Esophagus muscularis mucosa (tissue), 4 donors: ENCODE measurements at regions not wholly inside any gene's neighbourhood (a gene's known extent, or its start where the extent isn't known, plus 50 kb on each side); places are given as distances from the start of the nearest gene placed in this dataset.

Source experiments
- DNase-seq: peaks from one replicate; pipeline ENCODE4 v3.0.0-alpha.2; 2017; ENCODE audit errors: extremely low spot score
- H3K27ac ChIP-seq, 4 donors: fragments of 200-600 bp; sonication (generic); replicated peaks in 1 of 4; 1 replicate in 3 of 4; 2 replicates in 1 of 4; pipeline ENCODE4 v1.5.1; 2016 to 2019; ENCODE audit warnings: mild to moderate bottlenecking in 1 of 4
- H3K27me3 ChIP-seq, 4 donors: fragments of 200-600 bp; sonication (generic); one replicate each; pipeline versions ENCODE4 v1.5.1 to v1.6.0; 2016 to 2019
- H3K36me3 ChIP-seq, 4 donors: fragments of 200-600 bp; sonication (generic); one replicate each; pipeline ENCODE4 v1.5.1; 2016 to 2019
- H3K4me1 ChIP-seq, 4 donors: fragments of 200-600 bp; sonication (generic); one replicate each; pipeline ENCODE4 v1.5.1; 2016 to 2019
- H3K4me3 ChIP-seq, 4 donors: fragments of 200-600 bp; sonication (generic); 1 replicate in 2 of 4; 2 replicates in 2 of 4; pipeline ENCODE4 v1.5.1; 2016 to 2019; ENCODE audit warnings: mild to moderate bottlenecking in 4 of 4, moderate library complexity in 1 of 4
- H3K9me3 ChIP-seq, 4 donors: fragments of 200-600 bp; sonication (generic); 1 replicate in 3 of 4; 2 replicates in 1 of 4; pipeline ENCODE4 v1.5.1; 2016 to 2019
- EP300 ChIP-seq: sonication (generic); formaldehyde crosslinking; IDR thresholded peaks from one replicate; pipeline ENCODE4 v1.6.1; 2017; ENCODE audit warnings: antibody characterized with exemption
- POLR2A ChIP-seq: fragments of 450-650 bp; IDR thresholded peaks from one replicate; pipeline ENCODE4 v1.6.1; 2017; ENCODE audit warnings: antibody characterized with exemption, moderate library complexity, mild to moderate bottlenecking, low read depth
- POLR2AphosphoS5 ChIP-seq, 2 donors: sonication (generic); formaldehyde crosslinking; IDR thresholded peaks; one replicate each; pipeline ENCODE4 v1.6.1; 2017; ENCODE audit warnings: antibody characterized with exemption in 2 of 2
- WGBS: methylation state at CpG from one replicate; pipeline ENCODE4 v1.1.5; 2018; 5-methylcytosine and 5-hydroxymethylcytosine counted together
- intact Hi-C: fragments of 100-400 bp; cut with DNase I; formaldehyde crosslinking; loops from one replicate; pipeline ENCODE4 v1.15.1; 2023
- TF ChIP-seq, protein P1 (sequence below), 3 experiments: fragments of 200-600 bp in 2 of 3; fragments of 450-650 bp in 1 of 3; sonication (generic) in 2 of 3; IDR thresholded peaks; one replicate each; pipeline ENCODE4 v1.5.1; 2017 to 2019; ENCODE audit warnings: antibody characterized with exemption in 3 of 3, mild to moderate bottlenecking in 2 of 3, moderate library complexity in 1 of 3

DNA sequence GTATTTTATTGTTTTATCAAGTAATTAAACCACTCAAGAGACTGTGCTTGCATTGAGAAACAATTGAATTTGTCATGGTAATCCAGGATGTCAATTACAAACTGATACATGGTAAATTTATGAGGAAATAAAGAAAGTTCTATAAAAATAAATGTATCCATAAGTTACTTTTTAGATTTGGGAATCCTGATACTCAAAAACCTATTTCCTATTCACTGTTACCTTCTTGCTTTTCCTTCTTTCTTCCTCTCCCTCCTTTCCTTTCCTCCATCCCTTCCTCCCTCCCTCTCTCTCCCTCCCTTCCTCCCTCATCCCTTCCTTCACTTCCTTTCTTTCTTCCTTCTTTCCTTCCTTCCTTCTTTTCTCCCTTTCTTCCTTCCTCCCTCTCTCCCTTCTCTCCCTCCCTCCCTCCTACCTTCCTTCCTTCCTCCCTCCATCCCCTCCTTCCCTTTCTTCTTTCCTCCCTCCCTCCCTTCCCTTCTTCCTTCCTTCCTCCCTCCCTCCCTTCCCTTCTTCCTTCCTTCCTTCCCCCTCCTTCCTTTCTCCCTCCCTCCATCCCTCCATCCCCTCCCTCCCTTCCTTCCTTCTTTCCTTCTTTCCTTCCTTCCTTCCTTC is 1299.1 kb upstream of the ZEB2 start:
- Histone ChIP-seq H3K36me3 (no peaks in the 10 kb centered on the region), H3K4me1 (peaks cover 0 to 5% (median 0%) of the 10 kb centered on the region in 4 donors), H3K27me3 (no peaks in the 10 kb centered on the region), H3K4me3 (no peak overlapping the region), H3K9me3 (no peaks in the 10 kb centered on the region), H3K27ac (no peak overlapping the region)
- TF ChIP-seq, protein P1, sequence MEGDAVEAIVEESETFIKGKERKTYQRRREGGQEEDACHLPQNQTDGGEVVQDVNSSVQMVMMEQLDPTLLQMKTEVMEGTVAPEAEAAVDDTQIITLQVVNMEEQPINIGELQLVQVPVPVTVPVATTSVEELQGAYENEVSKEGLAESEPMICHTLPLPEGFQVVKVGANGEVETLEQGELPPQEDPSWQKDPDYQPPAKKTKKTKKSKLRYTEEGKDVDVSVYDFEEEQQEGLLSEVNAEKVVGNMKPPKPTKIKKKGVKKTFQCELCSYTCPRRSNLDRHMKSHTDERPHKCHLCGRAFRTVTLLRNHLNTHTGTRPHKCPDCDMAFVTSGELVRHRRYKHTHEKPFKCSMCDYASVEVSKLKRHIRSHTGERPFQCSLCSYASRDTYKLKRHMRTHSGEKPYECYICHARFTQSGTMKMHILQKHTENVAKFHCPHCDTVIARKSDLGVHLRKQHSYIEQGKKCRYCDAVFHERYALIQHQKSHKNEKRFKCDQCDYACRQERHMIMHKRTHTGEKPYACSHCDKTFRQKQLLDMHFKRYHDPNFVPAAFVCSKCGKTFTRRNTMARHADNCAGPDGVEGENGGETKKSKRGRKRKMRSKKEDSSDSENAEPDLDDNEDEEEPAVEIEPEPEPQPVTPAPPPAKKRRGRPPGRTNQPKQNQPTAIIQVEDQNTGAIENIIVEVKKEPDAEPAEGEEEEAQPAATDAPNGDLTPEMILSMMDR (IDR thresholded peaks at IDR 0.05) = no peak
- TF ChIP-seq POLR2AphosphoS5 (IDR thresholded peaks at IDR 0.05) = no peak
- TF ChIP-seq EP300 = no peak
- DNase-seq = no peak
- intact Hi-C loops = no loop called here

- no peak overlapping the region for H3K27ac ChIP-seq
- no peaks in the 10 kb centered on the region for H3K36me3 ChIP-seq
- intact Hi-C loops = no loop called here
- no peaks in the 10 kb centered on the region for H3K9me3 ChIP-seq
- WGBS = 74% methylated on average over 1 of the region's 1 CpG
- no peak overlapping the region for H3K4me3 ChIP-seq
- peaks cover 0 to 11% (median 0%) of the 10 kb centered on the region in 4 donors for H3K4me1 ChIP-seq
- TF ChIP-seq POLR2AphosphoS5 (IDR thresholded peaks at IDR 0.05) (no peak), EP300 (no peak), POLR2A (no peak)
- TF ChIP-seq, protein P1 (IDR thresholded peaks at IDR 0.05) = no peak
- no peak for DNase-seq
- H3K27me3 ChIP-seq = no peaks in the 10 kb centered on the region
These were observed 1296.0 kb upstream of the ZEB2 start for GRCh38 chr2:145815933-145816332.

DNA sequence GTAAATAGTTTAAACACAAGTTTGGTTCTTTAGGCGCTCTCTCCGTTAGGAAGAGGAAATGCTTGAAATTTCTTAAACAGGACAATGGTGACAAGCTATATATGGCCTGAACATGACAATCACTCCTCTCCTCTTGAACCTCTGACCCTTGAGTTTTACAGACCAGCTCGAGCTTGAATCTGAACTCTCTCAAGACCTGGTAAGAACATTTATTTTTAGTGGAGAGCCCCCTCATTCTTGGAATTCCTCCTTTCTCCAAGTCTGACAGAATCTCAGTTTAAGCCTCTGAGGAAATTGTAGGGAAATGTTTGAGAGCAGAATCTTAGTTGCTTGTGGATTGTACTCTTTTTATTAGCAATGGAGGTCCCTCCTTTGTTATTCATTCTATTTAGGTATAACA is 1293.6 kb upstream of the ZEB2 start:
- no peaks in the 10 kb centered on the region for H3K27me3 ChIP-seq
- WGBS = 66% methylated on average over 3 of the region's 3 CpGs
- no peak overlapping the region for H3K4me3 ChIP-seq
- no peak overlapping the region for H3K27ac ChIP-seq
- H3K4me1 ChIP-seq = peaks cover 0 to 11% (median 0%) of the 10 kb centered on the region in 4 donors
- no peaks in the 10 kb centered on the region for H3K36me3 ChIP-seq
- intact Hi-C loops = no loop called here
- DNase-seq = no peak
- H3K9me3 ChIP-seq = no peaks in the 10 kb centered on the region
- TF ChIP-seq POLR2A (no peak), POLR2AphosphoS5 (IDR thresholded peaks at IDR 0.05) (no peak)
- TF ChIP-seq, protein P1 (IDR thresholded peaks at IDR 0.05) = no peak

GRCh38 chr2:145812165-145812554 is 1292.2 kb upstream of the ZEB2 start:
- H3K4me1 ChIP-seq = peaks cover 0 to 11% (median 0%) of the 10 kb centered on the region in 4 donors
- H3K36me3 ChIP-seq = no peaks in the 10 kb centered on the region
- no peak for TF ChIP-seq POLR2A
- TF ChIP-seq POLR2AphosphoS5 (IDR thresholded peaks at IDR 0.05) = no peak
- no peak for TF ChIP-seq EP300
- TF ChIP-seq, protein P1 (IDR thresholded peaks at IDR 0.05) = no peak
- no peak overlapping the region for H3K27ac ChIP-seq
- no peak for DNase-seq
- no peaks in the 10 kb centered on the region for H3K27me3 ChIP-seq
- no peak overlapping the region for H3K4me3 ChIP-seq
- no peaks in the 10 kb centered on the region for H3K9me3 ChIP-seq
- intact Hi-C loops = no loop called here
- WGBS = 76% methylated on average over 2 of the region's 2 CpGs
